Neural progenitor cell (in vitro differentiated cells): ENCODE measurements at regions not wholly inside any gene's neighbourhood (a gene's known extent, or its start where the extent isn't known, plus 50 kb on each side); places are given as distances from the start of the nearest gene placed in this dataset.

Source experiments
- CTCF ChIP-seq: fragments of 200-600 bp; sonication (generic); IDR thresholded peaks from 2 replicates; pipeline ENCODE4 v1.5.1; 2017; ENCODE audit warnings: antibody characterized with exemption, mild to moderate bottlenecking
- EZH2 ChIP-seq: fragments of 200-600 bp; sonication (generic); IDR thresholded peaks from 2 replicates; pipeline ENCODE4 v1.6.1; 2017; ENCODE audit warnings: antibody characterized with exemption, mild to moderate bottlenecking, moderate library complexity
- EZH2phosphoT487 ChIP-seq: fragments of 200-600 bp; sonication (generic); IDR thresholded peaks from 2 replicates; pipeline ENCODE4 v1.6.1; 2017; ENCODE audit warnings: antibody characterized with exemption

- TF ChIP-seq CTCF = no peak
- no peak for TF ChIP-seq EZH2
- no peak for TF ChIP-seq EZH2phosphoT487
These were observed 131.0 kb upstream of the KLF3 start for GRCh38 chr4:38532908-38533499.
